HG02840 (cell line): ENCODE measurements at regions not wholly inside any gene's neighbourhood (a gene's known extent, or its start where the extent isn't known, plus 50 kb on each side); places are given as distances from the start of the nearest gene placed in this dataset.

Experiments
- ATAC-seq: cut with Tn5 transposase; IDR thresholded peaks from one replicate; pipeline ENCODE4 v1.9.1; 2021; ENCODE audit warnings: mild to moderate bottlenecking, moderate library complexity, moderate number of reproducible peaks; ENCODE audit not compliant: unreplicated experiment, low FRiP score

- ATAC-seq = no peak
Observed at GRCh38 chr4:123952530-123953274, 556.1 kb downstream of the SPRY1 start.

GRCh38 chr4:123953566-123953965, 557.0 kb downstream of the SPRY1 start:
- ATAC-seq = no peak

GRCh38 chr4:123954220-123954619, 557.6 kb downstream of the SPRY1 start:
- ATAC-seq = no peak

- ATAC-seq = no peak
Observed at GRCh38 chr4:123955167-123955800, 558.7 kb downstream of the SPRY1 start.

- ATAC-seq = no peak
Observed at GRCh38 chr4:123956204-123956603, 559.6 kb downstream of the SPRY1 start.

- no peak for ATAC-seq
Observed at GRCh38 chr4:123966990-123967769, 570.6 kb downstream of the SPRY1 start.

- no peak for ATAC-seq
Observed at GRCh38 chr4:123972031-123972430, 575.4 kb downstream of the SPRY1 start.

- no peak for ATAC-seq
Observed at GRCh38 chr4:123974386-123975149, 578.0 kb downstream of the SPRY1 start.

- ATAC-seq = no peak
Observed at GRCh38 chr4:123976285-123976684, 579.7 kb downstream of the SPRY1 start.

GRCh38 chr4:123976819-123977218, 580.2 kb downstream of the SPRY1 start:
- no peak for ATAC-seq

GRCh38 chr4:123977641-123978081, 581.1 kb downstream of the SPRY1 start:
- ATAC-seq = no peak

- ATAC-seq = no peak
Observed at GRCh38 chr4:123978637-123979036, 582.0 kb downstream of the SPRY1 start.

- no peak for ATAC-seq
Observed at GRCh38 chr4:123980736-123981300, 584.2 kb downstream of the SPRY1 start.

GRCh38 chr4:123984886-123985285, 588.3 kb downstream of the SPRY1 start:
- ATAC-seq = no peak

GRCh38 chr4:123986268-123986798, 589.7 kb downstream of the SPRY1 start:
- no peak for ATAC-seq

- no peak for ATAC-seq
Observed at GRCh38 chr4:123987408-123987807, 590.8 kb downstream of the SPRY1 start.

GRCh38 chr4:123990310-123990870, 593.8 kb downstream of the SPRY1 start:
- ATAC-seq = no peak

- ATAC-seq = no peak
Observed at GRCh38 chr4:123994917-123995316, 598.3 kb downstream of the SPRY1 start.

- no peak for ATAC-seq
Observed at GRCh38 chr4:123995936-123996335, 599.3 kb downstream of the SPRY1 start.
